ENCODE measurements at regions not wholly inside any gene's neighbourhood (a gene's known extent, or its start where the extent isn't known, plus 50 kb on each side); places are given as distances from the start of the nearest gene placed in this dataset.
A peak's percentile ranks its signal among the peaks of the same experiment; 100 is the strongest.

- Histone ChIP-seq H3K27ac (ENCODE audit: insufficient read depth, low read length) (no peak overlapping the region), H3K79me2 (ENCODE audit: control insufficient read depth, insufficient read depth, low read length) (no peaks in the 10 kb centered on the region), H2AFZ (ENCODE audit: low read length) (no peak overlapping the region), H3K4me1 (ENCODE audit: control insufficient read depth, extremely low read depth, insufficient read depth, low read length) (no peaks in the 10 kb centered on the region), H3K9me3 (ENCODE audit: control insufficient read depth, insufficient read depth, low read depth, low read length) (no peaks in the 10 kb centered on the region), H3K4me3 (replicated peaks in 1 of 4; ENCODE audit: control extremely low read depth in 1 of 4, insufficient read depth in 1 of 4, low read depth in 3 of 4, low read length in 4 of 4) (no peak overlapping the region), H3K27me3 (ENCODE audit: control insufficient read depth, insufficient read depth, low read length) (no peaks in the 10 kb centered on the region), H3K4me2 (ENCODE audit: extremely low read depth, insufficient read depth, low read length) (no peak overlapping the region), H3K9ac (ENCODE audit: insufficient read depth, low read length) (no peak overlapping the region), H3K36me3 (ENCODE audit: control insufficient read depth, insufficient read depth, low read length) (no peaks in the 10 kb centered on the region), H4K20me1 (ENCODE audit: control insufficient read depth, extremely low read depth, insufficient read depth, low read length) (no peaks in the 10 kb centered on the region)
- no peak for DNase-seq (ENCODE audit: low read depth in 2 of 2)
- TF ChIP-seq EZH2 (IDR thresholded peaks at IDR 0.05; ENCODE audit: low read length, missing control alignments) (no peak), CTCF (conservative IDR thresholded peaks at IDR 0.05 in 1 of 2, IDR thresholded peaks at IDR 0.05 in 1 of 2; ENCODE audit: low read depth in 1 of 2, low read length in 2 of 2) (no peak)
Measured at GRCh38 chr2:21326152-21326551, 202.4 kb downstream of the TDRD15 start.

- no peak overlapping the region for H3K27ac ChIP-seq (ENCODE audit: insufficient read depth, low read length)
- no peaks in the 10 kb centered on the region for H3K79me2 ChIP-seq (ENCODE audit: control insufficient read depth, insufficient read depth, low read length)
- no peak for DNase-seq (ENCODE audit: low read depth in 2 of 2)
- H3K27me3 ChIP-seq (ENCODE audit: control insufficient read depth, insufficient read depth, low read length), result no peaks in the 10 kb centered on the region
- no peak overlapping the region for H2AFZ ChIP-seq (ENCODE audit: low read length)
- H3K9ac ChIP-seq (ENCODE audit: insufficient read depth, low read length), result no peak overlapping the region
- no peak for TF ChIP-seq CTCF (conservative IDR thresholded peaks at IDR 0.05 in 1 of 2, IDR thresholded peaks at IDR 0.05 in 1 of 2; ENCODE audit: low read depth in 1 of 2, low read length in 2 of 2)
- no peak for TF ChIP-seq EZH2 (IDR thresholded peaks at IDR 0.05; ENCODE audit: low read length, missing control alignments)
- no peaks in the 10 kb centered on the region for H3K36me3 ChIP-seq (ENCODE audit: control insufficient read depth, insufficient read depth, low read length)
- no peak overlapping the region for H3K4me2 ChIP-seq (ENCODE audit: extremely low read depth, insufficient read depth, low read length)
- H3K9me3 ChIP-seq (ENCODE audit: control insufficient read depth, insufficient read depth, low read depth, low read length), result no peaks in the 10 kb centered on the region
- H3K4me3 ChIP-seq (replicated peaks in 1 of 4; ENCODE audit: control extremely low read depth in 1 of 4, insufficient read depth in 1 of 4, low read depth in 3 of 4, low read length in 4 of 4), result no peak overlapping the region
- H3K4me1 ChIP-seq (ENCODE audit: control insufficient read depth, extremely low read depth, insufficient read depth, low read length), result no peaks in the 10 kb centered on the region
- H4K20me1 ChIP-seq (ENCODE audit: control insufficient read depth, extremely low read depth, insufficient read depth, low read length), result no peaks in the 10 kb centered on the region
Measured at GRCh38 chr2:21328177-21328576, 204.4 kb downstream of the TDRD15 start.

- Histone ChIP-seq H2AFZ (ENCODE audit: low read length) (no peak overlapping the region), H3K4me3 (replicated peaks in 1 of 4; ENCODE audit: control extremely low read depth in 1 of 4, insufficient read depth in 1 of 4, low read depth in 3 of 4, low read length in 4 of 4) (no peak overlapping the region), H3K36me3 (ENCODE audit: control insufficient read depth, insufficient read depth, low read length) (no peaks in the 10 kb centered on the region), H3K27me3 (ENCODE audit: control insufficient read depth, insufficient read depth, low read length) (no peaks in the 10 kb centered on the region), H3K79me2 (ENCODE audit: control insufficient read depth, insufficient read depth, low read length) (no peaks in the 10 kb centered on the region), H3K4me1 (ENCODE audit: control insufficient read depth, extremely low read depth, insufficient read depth, low read length) (no peaks in the 10 kb centered on the region), H3K9me3 (ENCODE audit: control insufficient read depth, insufficient read depth, low read depth, low read length) (no peaks in the 10 kb centered on the region), H3K9ac (ENCODE audit: insufficient read depth, low read length) (no peak overlapping the region), H3K27ac (ENCODE audit: insufficient read depth, low read length) (no peak overlapping the region), H4K20me1 (ENCODE audit: control insufficient read depth, extremely low read depth, insufficient read depth, low read length) (no peaks in the 10 kb centered on the region), H3K4me2 (ENCODE audit: extremely low read depth, insufficient read depth, low read length) (no peak overlapping the region)
- DNase-seq (ENCODE audit: low read depth in 2 of 2), result peak in 1 of 2 donors; percentile 9
- TF ChIP-seq EZH2 (IDR thresholded peaks at IDR 0.05; ENCODE audit: low read length, missing control alignments) (no peak), CTCF (conservative IDR thresholded peaks at IDR 0.05 in 1 of 2, IDR thresholded peaks at IDR 0.05 in 1 of 2; ENCODE audit: low read depth in 1 of 2, low read length in 2 of 2) (no peak)
Measured at GRCh38 chr2:21330786-21331391, 207.1 kb downstream of the TDRD15 start.
